ENCODE measurements at regions not wholly inside any gene's neighbourhood (a gene's known extent, or its start where the extent isn't known, plus 50 kb on each side); places are given as distances from the start of the nearest gene placed in this dataset.
"Not testable (repeated sequence)": the region's sequence is repeated elsewhere in the genome, so short reads cannot be mapped to it uniquely, and the experiment has no call there.

- TF ChIP-seq, protein P1, sequence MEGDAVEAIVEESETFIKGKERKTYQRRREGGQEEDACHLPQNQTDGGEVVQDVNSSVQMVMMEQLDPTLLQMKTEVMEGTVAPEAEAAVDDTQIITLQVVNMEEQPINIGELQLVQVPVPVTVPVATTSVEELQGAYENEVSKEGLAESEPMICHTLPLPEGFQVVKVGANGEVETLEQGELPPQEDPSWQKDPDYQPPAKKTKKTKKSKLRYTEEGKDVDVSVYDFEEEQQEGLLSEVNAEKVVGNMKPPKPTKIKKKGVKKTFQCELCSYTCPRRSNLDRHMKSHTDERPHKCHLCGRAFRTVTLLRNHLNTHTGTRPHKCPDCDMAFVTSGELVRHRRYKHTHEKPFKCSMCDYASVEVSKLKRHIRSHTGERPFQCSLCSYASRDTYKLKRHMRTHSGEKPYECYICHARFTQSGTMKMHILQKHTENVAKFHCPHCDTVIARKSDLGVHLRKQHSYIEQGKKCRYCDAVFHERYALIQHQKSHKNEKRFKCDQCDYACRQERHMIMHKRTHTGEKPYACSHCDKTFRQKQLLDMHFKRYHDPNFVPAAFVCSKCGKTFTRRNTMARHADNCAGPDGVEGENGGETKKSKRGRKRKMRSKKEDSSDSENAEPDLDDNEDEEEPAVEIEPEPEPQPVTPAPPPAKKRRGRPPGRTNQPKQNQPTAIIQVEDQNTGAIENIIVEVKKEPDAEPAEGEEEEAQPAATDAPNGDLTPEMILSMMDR (IDR thresholded peaks at IDR 0.05): not testable (repeated sequence)
- not testable (repeated sequence) for TF ChIP-seq EZH2 (IDR thresholded peaks at IDR 0.05; ENCODE audit: borderline replicate concordance, insufficient read depth, low read depth, low read length, poor library complexity, severe bottlenecking)
Observed at GRCh38 chr3:152151877-152152765, 116.6 kb upstream of the MBNL1 start.

Data from B cell (primary cell).